ENCODE measurements at regions not wholly inside any gene's neighbourhood (a gene's known extent, or its start where the extent isn't known, plus 50 kb on each side); places are given as distances from the start of the nearest gene placed in this dataset.

DNA sequence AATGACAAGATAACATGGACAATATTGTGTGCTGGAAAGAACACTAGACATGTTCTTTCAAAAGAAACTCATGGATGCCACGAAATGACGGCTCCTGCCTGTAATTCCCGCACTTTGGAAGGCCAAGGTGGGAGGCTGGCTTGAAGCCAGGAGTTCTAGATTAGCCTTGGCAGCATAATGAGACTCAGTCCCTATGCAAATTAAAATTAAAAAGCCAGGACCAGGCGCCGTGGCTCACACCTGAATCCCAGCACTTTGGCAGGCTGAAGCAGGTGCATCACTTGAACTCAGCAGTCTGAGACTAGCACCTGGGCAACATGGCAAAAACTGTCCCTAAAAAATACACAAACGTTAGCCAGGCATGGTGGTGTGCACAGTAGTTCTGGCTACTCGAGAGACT lies 814.2 kb downstream of the BRINP1 start:
- TF ChIP-seq, protein P1, sequence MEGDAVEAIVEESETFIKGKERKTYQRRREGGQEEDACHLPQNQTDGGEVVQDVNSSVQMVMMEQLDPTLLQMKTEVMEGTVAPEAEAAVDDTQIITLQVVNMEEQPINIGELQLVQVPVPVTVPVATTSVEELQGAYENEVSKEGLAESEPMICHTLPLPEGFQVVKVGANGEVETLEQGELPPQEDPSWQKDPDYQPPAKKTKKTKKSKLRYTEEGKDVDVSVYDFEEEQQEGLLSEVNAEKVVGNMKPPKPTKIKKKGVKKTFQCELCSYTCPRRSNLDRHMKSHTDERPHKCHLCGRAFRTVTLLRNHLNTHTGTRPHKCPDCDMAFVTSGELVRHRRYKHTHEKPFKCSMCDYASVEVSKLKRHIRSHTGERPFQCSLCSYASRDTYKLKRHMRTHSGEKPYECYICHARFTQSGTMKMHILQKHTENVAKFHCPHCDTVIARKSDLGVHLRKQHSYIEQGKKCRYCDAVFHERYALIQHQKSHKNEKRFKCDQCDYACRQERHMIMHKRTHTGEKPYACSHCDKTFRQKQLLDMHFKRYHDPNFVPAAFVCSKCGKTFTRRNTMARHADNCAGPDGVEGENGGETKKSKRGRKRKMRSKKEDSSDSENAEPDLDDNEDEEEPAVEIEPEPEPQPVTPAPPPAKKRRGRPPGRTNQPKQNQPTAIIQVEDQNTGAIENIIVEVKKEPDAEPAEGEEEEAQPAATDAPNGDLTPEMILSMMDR (IDR thresholded peaks at IDR 0.05): no peak
- TF ChIP-seq EP300 (IDR thresholded peaks at IDR 0.05) (no peak), POLR2A (IDR thresholded peaks at IDR 0.05) (no peak)

Data from upper lobe of left lung (tissue), 4 donors.